ENCODE measurements at regions not wholly inside any gene's neighbourhood (a gene's known extent, or its start where the extent isn't known, plus 50 kb on each side); places are given as distances from the start of the nearest gene placed in this dataset.

GRCh38 chr5:104299998-104300706 is 737.6 kb upstream of the NUDT12 start:
- Mint-ChIP-seq H3K9me3 (ENCODE audit: low read depth, unreplicated experiment) (no peaks in the 10 kb centered on the region), H3K27ac (ENCODE audit: unreplicated experiment) (no peak overlapping the region), H3K4me1 (ENCODE audit: low read depth, unreplicated experiment) (no peaks in the 10 kb centered on the region), H3K27me3 (ENCODE audit: unreplicated experiment) (no peaks in the 10 kb centered on the region), H3K36me3 (ENCODE audit: insufficient read depth, unreplicated experiment) (no peaks in the 10 kb centered on the region), H3K4me3 (ENCODE audit: low read depth, unreplicated experiment) (no peak overlapping the region)
- CTCF ChIA-PET, result no interaction called here
- no TSS peak for BruUV-seq (replicated peaks)
- intact Hi-C loops (cut with micrococcal nuclease; ENCODE audit: unreplicated experiment), result no loop called here
- TF ChIP-seq, protein P1, sequence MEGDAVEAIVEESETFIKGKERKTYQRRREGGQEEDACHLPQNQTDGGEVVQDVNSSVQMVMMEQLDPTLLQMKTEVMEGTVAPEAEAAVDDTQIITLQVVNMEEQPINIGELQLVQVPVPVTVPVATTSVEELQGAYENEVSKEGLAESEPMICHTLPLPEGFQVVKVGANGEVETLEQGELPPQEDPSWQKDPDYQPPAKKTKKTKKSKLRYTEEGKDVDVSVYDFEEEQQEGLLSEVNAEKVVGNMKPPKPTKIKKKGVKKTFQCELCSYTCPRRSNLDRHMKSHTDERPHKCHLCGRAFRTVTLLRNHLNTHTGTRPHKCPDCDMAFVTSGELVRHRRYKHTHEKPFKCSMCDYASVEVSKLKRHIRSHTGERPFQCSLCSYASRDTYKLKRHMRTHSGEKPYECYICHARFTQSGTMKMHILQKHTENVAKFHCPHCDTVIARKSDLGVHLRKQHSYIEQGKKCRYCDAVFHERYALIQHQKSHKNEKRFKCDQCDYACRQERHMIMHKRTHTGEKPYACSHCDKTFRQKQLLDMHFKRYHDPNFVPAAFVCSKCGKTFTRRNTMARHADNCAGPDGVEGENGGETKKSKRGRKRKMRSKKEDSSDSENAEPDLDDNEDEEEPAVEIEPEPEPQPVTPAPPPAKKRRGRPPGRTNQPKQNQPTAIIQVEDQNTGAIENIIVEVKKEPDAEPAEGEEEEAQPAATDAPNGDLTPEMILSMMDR (IDR thresholded peaks at IDR 0.05; ENCODE audit: unreplicated experiment), result no peak
- DNase-seq, result no peak

DNA sequence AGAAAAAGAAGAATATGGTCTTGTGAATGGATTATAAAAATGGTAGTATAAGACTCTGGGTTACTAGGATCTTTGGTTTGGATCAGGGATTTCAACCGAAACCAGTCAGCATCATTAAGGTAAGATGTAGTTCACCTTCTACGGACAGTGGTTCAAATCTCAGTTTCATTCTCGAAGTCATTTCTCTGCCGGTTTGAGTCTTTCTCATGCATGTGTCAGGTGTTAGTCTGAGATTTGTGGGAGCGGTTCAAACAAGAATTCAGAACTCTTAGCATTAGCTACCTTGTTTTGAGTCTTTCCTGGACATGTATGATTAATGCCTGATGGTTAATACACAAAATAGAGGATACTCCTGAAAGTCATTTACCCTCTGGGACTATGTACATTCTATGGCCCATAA is 735.9 kb upstream of the NUDT12 start:
- Mint-ChIP-seq H3K4me3 (ENCODE audit: low read depth, unreplicated experiment) (no peak overlapping the region), H3K27me3 (ENCODE audit: unreplicated experiment) (no peaks in the 10 kb centered on the region), H3K27ac (ENCODE audit: unreplicated experiment) (no peak overlapping the region), H3K9me3 (ENCODE audit: low read depth, unreplicated experiment) (no peaks in the 10 kb centered on the region), H3K4me1 (ENCODE audit: low read depth, unreplicated experiment) (no peaks in the 10 kb centered on the region), H3K36me3 (ENCODE audit: insufficient read depth, unreplicated experiment) (no peaks in the 10 kb centered on the region)
- no TSS peak for BruUV-seq (replicated peaks)
- intact Hi-C loops (cut with micrococcal nuclease; ENCODE audit: unreplicated experiment), result no loop called here
- DNase-seq, result no peak
- TF ChIP-seq, protein P1 (IDR thresholded peaks at IDR 0.05; ENCODE audit: unreplicated experiment), result no peak
- CTCF ChIA-PET, result no interaction called here

DNA sequence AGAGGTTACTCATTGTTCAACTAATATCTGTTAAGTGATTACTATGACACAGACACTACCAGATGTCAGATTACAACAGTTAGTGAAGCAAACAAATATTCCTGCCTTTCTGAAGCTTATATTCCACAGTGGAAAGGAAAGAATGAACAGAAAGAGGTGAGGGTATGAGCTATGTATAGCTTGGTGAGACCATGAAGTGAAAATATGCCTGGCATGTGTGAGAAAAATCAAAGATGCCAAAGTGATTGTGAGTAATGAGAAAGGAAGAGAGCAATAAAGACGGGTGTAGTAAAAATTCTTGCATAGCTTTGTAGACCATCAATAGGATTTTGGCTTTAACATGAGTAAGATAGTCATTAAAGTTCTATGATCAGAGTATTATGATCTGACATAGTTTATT is 734.5 kb upstream of the NUDT12 start:
- no peaks in the 10 kb centered on the region for H3K9me3 Mint-ChIP-seq (ENCODE audit: low read depth, unreplicated experiment)
- CTCF ChIA-PET, result no interaction called here
- H3K27ac Mint-ChIP-seq (ENCODE audit: unreplicated experiment), result no peak overlapping the region

DNA sequence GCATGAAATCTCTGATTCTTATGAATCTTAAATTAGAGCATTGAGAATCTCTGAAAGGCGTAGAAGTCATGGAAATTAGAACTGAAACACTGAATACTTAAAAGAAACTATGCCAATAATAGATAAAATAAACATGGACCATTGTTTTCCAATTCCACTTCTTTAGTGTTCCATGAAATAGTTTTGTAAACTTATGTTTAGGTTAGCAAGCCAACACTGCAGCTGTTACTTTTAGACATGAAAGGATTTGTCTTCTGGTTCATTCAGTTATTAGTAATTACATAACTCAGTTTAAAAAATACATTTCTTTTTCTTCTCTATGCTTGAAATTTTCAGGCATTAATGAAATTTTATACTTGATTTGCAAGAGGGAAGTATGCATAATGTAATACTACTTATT is 733.4 kb upstream of the NUDT12 start:
- peaks cover 2% of the 10 kb centered on the region for H3K9me3 Mint-ChIP-seq (ENCODE audit: low read depth, unreplicated experiment)
- BruUV-seq (replicated peaks), result no TSS peak
- no peak for DNase-seq
- H3K4me1 Mint-ChIP-seq (ENCODE audit: low read depth, unreplicated experiment), result no peaks in the 10 kb centered on the region
- TF ChIP-seq, protein P1 (IDR thresholded peaks at IDR 0.05; ENCODE audit: unreplicated experiment), result no peak
- CTCF ChIA-PET, result no interaction called here
- H3K27ac Mint-ChIP-seq (ENCODE audit: unreplicated experiment), result no peak overlapping the region
- H3K27me3 Mint-ChIP-seq (ENCODE audit: unreplicated experiment), result no peaks in the 10 kb centered on the region
- H3K4me3 Mint-ChIP-seq (ENCODE audit: low read depth, unreplicated experiment), result no peak overlapping the region
- intact Hi-C loops (cut with micrococcal nuclease; ENCODE audit: unreplicated experiment), result no loop called here
- no peaks in the 10 kb centered on the region for H3K36me3 Mint-ChIP-seq (ENCODE audit: insufficient read depth, unreplicated experiment)

More for the DNA sequence above, 734.5 kb upstream of the NUDT12 start:
- H3K27me3 Mint-ChIP-seq (ENCODE audit: unreplicated experiment), result no peaks in the 10 kb centered on the region
- DNase-seq, result no peak
- BruUV-seq (replicated peaks), result no TSS peak
- H3K4me1 Mint-ChIP-seq (ENCODE audit: low read depth, unreplicated experiment), result no peaks in the 10 kb centered on the region
- TF ChIP-seq, protein P1 (IDR thresholded peaks at IDR 0.05; ENCODE audit: unreplicated experiment), result no peak
- no peak overlapping the region for H3K4me3 Mint-ChIP-seq (ENCODE audit: low read depth, unreplicated experiment)
- intact Hi-C loops (cut with micrococcal nuclease; ENCODE audit: unreplicated experiment), result no loop called here
- H3K36me3 Mint-ChIP-seq (ENCODE audit: insufficient read depth, unreplicated experiment), result no peaks in the 10 kb centered on the region

Measured in Calu3 (cell line).